ENCODE measurements at regions not wholly inside any gene's neighbourhood (a gene's known extent, or its start where the extent isn't known, plus 50 kb on each side); places are given as distances from the start of the nearest gene placed in this dataset.

- DNase-seq (ENCODE audit: low read depth), result peak; percentile 43
- no peak overlapping the region for H3K4me3 ChIP-seq (ENCODE audit: low read length)
- TF ChIP-seq CTCF (IDR thresholded peaks at IDR 0.05; ENCODE audit: insufficient read depth, low read depth, low read length, missing control alignments), result no peak
Observed at GRCh38 chr12:89817501-89818226, 109.0 kb upstream of the ATP2B1 start.

- no peak for DNase-seq (ENCODE audit: low read depth)
- H3K4me3 ChIP-seq (ENCODE audit: low read length), result no peak overlapping the region
- no peak for TF ChIP-seq CTCF (IDR thresholded peaks at IDR 0.05; ENCODE audit: insufficient read depth, low read depth, low read length, missing control alignments)
Observed at GRCh38 chr12:89815225-89815624, 106.6 kb upstream of the ATP2B1 start.

GRCh38 chr12:89803412-89803811, 94.8 kb upstream of the ATP2B1 start:
- no peak overlapping the region for H3K4me3 ChIP-seq (ENCODE audit: low read length)
- DNase-seq (ENCODE audit: low read depth), result no peak
- TF ChIP-seq CTCF (IDR thresholded peaks at IDR 0.05; ENCODE audit: insufficient read depth, low read depth, low read length, missing control alignments), result no peak

- no peak for DNase-seq (ENCODE audit: low read depth)
- no peak overlapping the region for H3K4me3 ChIP-seq (ENCODE audit: low read length)
- TF ChIP-seq CTCF (IDR thresholded peaks at IDR 0.05; ENCODE audit: insufficient read depth, low read depth, low read length, missing control alignments), result no peak
Observed at GRCh38 chr12:89801284-89801683, 92.6 kb upstream of the ATP2B1 start.

GRCh38 chr12:89800435-89800834, 91.8 kb upstream of the ATP2B1 start:
- TF ChIP-seq CTCF (IDR thresholded peaks at IDR 0.05; ENCODE audit: insufficient read depth, low read depth, low read length, missing control alignments), result no peak
- no peak for DNase-seq (ENCODE audit: low read depth)
- H3K4me3 ChIP-seq (ENCODE audit: low read length), result no peak overlapping the region

GRCh38 chr12:89799316-89799715, 90.7 kb upstream of the ATP2B1 start:
- H3K4me3 ChIP-seq (ENCODE audit: low read length), result no peak overlapping the region
- no peak for DNase-seq (ENCODE audit: low read depth)
- TF ChIP-seq CTCF (IDR thresholded peaks at IDR 0.05; ENCODE audit: insufficient read depth, low read depth, low read length, missing control alignments), result no peak

- no peak for DNase-seq (ENCODE audit: low read depth)
- TF ChIP-seq CTCF (IDR thresholded peaks at IDR 0.05; ENCODE audit: insufficient read depth, low read depth, low read length, missing control alignments), result no peak
- no peak overlapping the region for H3K4me3 ChIP-seq (ENCODE audit: low read length)
Observed at GRCh38 chr12:89797436-89797835, 88.8 kb upstream of the ATP2B1 start.
